ENCODE measurements at regions not wholly inside any gene's neighbourhood (a gene's known extent, or its start where the extent isn't known, plus 50 kb on each side); places are given as distances from the start of the nearest gene placed in this dataset.

- no peak overlapping the region for H3K4me3 ChIP-seq (replicated peaks in 1 of 2; ENCODE audit: low read depth in 2 of 2, low read length in 2 of 2)
- TF ChIP-seq, protein P1, sequence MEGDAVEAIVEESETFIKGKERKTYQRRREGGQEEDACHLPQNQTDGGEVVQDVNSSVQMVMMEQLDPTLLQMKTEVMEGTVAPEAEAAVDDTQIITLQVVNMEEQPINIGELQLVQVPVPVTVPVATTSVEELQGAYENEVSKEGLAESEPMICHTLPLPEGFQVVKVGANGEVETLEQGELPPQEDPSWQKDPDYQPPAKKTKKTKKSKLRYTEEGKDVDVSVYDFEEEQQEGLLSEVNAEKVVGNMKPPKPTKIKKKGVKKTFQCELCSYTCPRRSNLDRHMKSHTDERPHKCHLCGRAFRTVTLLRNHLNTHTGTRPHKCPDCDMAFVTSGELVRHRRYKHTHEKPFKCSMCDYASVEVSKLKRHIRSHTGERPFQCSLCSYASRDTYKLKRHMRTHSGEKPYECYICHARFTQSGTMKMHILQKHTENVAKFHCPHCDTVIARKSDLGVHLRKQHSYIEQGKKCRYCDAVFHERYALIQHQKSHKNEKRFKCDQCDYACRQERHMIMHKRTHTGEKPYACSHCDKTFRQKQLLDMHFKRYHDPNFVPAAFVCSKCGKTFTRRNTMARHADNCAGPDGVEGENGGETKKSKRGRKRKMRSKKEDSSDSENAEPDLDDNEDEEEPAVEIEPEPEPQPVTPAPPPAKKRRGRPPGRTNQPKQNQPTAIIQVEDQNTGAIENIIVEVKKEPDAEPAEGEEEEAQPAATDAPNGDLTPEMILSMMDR (IDR thresholded peaks at IDR 0.05; ENCODE audit: low read depth, low read length), result no peak
- peak in 1 of 2 donors; percentile 4 for DNase-seq (ENCODE audit: low read depth in 2 of 2)
These were observed 500.1 kb downstream of the ENC1 start for GRCh38 chr5:74140409-74140808.

DNA sequence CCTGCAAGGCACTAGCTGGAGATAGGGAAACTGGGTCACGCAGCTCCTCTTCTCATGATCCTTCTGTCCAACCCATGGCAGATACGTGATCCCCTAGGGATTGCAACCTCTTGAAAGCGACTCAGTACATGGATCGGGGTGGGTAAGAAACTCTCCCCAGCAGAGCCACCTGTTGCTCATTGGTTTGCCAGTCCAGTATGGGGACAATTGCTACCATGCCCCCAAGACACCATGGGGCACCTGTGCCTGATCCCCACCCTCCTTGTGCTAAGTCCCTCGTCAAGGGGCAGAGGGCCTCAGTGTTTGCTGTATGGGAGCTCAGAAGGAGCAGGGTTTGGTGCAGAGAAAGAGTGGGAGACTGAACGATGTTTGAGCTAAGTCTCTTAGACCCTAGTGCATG lies 500.9 kb downstream of the ENC1 start:
- TF ChIP-seq, protein P1 (IDR thresholded peaks at IDR 0.05; ENCODE audit: low read depth, low read length), result no peak
- H3K4me3 ChIP-seq (replicated peaks in 1 of 2; ENCODE audit: low read depth in 2 of 2, low read length in 2 of 2), result no peak overlapping the region
- no peak for DNase-seq (ENCODE audit: low read depth in 2 of 2)

DNA sequence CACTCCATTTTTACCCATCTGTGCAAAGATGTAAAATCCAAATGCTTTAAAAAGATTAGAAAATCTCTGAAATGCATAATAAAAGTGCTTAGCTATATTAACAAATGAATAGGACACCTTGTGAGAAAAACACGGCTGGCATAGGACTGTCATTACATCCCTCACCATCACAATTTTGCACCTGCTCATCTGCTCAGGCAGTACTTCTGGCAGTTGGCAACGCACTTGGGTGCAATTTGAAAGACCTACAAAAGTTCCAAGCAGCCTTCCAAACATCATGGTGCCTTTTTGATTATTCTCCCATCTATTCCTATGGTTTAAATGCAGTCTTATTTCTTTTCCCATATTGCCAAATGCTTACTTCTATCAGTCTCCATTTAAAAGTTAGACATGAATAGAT lies 501.8 kb downstream of the ENC1 start:
- TF ChIP-seq, protein P1 (IDR thresholded peaks at IDR 0.05; ENCODE audit: low read depth, low read length), result no peak
- no peak for DNase-seq (ENCODE audit: low read depth in 2 of 2)
- H3K4me3 ChIP-seq (replicated peaks in 1 of 2; ENCODE audit: low read depth in 2 of 2, low read length in 2 of 2), result no peak overlapping the region

DNA sequence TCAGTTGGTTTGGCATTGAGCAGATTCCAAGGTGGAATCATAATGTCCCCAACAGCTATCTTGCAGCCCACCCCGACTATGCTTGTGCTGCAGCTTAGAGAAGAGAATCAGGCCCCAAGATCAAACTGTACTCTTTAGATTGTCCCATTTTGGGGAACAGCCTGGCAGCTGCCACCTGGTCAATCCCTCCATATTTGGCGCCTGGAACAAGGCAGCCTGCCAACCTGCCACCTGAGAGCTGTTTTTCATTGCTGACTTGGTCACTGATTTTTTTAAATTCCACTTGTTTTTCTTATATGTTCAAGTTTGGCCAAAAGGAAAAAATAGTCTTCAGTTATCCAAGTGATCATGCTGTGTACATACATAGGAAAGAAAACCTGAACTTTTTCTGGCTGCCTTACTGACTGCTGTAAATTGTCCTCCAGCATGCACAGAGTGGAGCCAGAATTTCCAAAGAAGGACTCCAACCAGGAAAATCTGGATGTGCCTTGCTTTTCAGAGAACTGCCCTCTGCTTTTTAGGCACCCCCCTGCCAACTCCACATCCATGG lies 504.2 kb downstream of the ENC1 start:
- TF ChIP-seq, protein P1 (IDR thresholded peaks at IDR 0.05; ENCODE audit: low read depth, low read length), result no peak
- DNase-seq (ENCODE audit: low read depth in 2 of 2), result no peak

GRCh38 chr5:74135033-74135432 lies 505.5 kb downstream of the ENC1 start:
- DNase-seq (ENCODE audit: low read depth in 2 of 2), result no peak
- TF ChIP-seq, protein P1 (IDR thresholded peaks at IDR 0.05; ENCODE audit: low read depth, low read length), result no peak
- H3K4me3 ChIP-seq (replicated peaks in 1 of 2; ENCODE audit: low read depth in 2 of 2, low read length in 2 of 2), result no peak overlapping the region

More for the DNA sequence above, 504.2 kb downstream of the ENC1 start:
- no peak overlapping the region for H3K4me3 ChIP-seq (replicated peaks in 1 of 2; ENCODE audit: low read depth in 2 of 2, low read length in 2 of 2)

GRCh38 chr5:74132485-74132884 lies 506.5 kb downstream of the ARHGEF28 start:
- H3K4me3 ChIP-seq (replicated peaks in 1 of 2; ENCODE audit: low read depth in 2 of 2, low read length in 2 of 2), result no peak overlapping the region
- TF ChIP-seq, protein P1 (IDR thresholded peaks at IDR 0.05; ENCODE audit: low read depth, low read length), result no peak
- DNase-seq (ENCODE audit: low read depth in 2 of 2), result no peak

- DNase-seq (ENCODE audit: low read depth in 2 of 2), result no peak
- H3K4me3 ChIP-seq (replicated peaks in 1 of 2; ENCODE audit: low read depth in 2 of 2, low read length in 2 of 2), result no peak overlapping the region
- TF ChIP-seq, protein P1 (IDR thresholded peaks at IDR 0.05; ENCODE audit: low read depth, low read length), result no peak
These were observed 505.3 kb downstream of the ARHGEF28 start for GRCh38 chr5:74131250-74131649.

Data from cardiac fibroblast (primary cell).